AG04449 (cell line): ENCODE measurements at regions not wholly inside any gene's neighbourhood (a gene's known extent, or its start where the extent isn't known, plus 50 kb on each side); places are given as distances from the start of the nearest gene placed in this dataset.

Source experiments
- CTCF ChIA-PET: fragments of 350-600 bp; formaldehyde crosslinking; extraction: SDS; loops from one replicate; lab custom pipeline; 2021; ENCODE audit warnings: antibody characterized with exemption; lab: Yijun Ruan, JAX
- POLR2A ChIA-PET: fragments of 400-600, 350-600 bp; formaldehyde crosslinking; extraction: SDS; loops from one replicate; lab custom pipeline; 2020; ENCODE audit warnings: antibody characterized with exemption, inconsistent platforms; lab: Yijun Ruan, JAX
- DNase-seq: peaks from one replicate; pipeline ENCODE4 v3.0.0-alpha.2; 2010; ENCODE audit warnings: low read depth, low spot score
- H3K4me3 ChIP-seq: 2 replicates; pipeline ENCODE4 v1.5.1; 2011; ENCODE audit warnings: low read depth, mild to moderate bottlenecking, control low read depth, low read length
- TF ChIP-seq, protein P1 (sequence below): IDR thresholded peaks from one replicate; pipeline ENCODE4 v1.5.1; 2011; ENCODE audit warnings: mild to moderate bottlenecking, moderate library complexity, low read length, control low read depth, inconsistent platforms; ENCODE audit not compliant: insufficient read depth; ENCODE audit errors: missing control alignments

GRCh38 chr21:16133248-16133647, 403.5 kb downstream of the USP25 start:
- no peak for DNase-seq
- TF ChIP-seq, protein P1, sequence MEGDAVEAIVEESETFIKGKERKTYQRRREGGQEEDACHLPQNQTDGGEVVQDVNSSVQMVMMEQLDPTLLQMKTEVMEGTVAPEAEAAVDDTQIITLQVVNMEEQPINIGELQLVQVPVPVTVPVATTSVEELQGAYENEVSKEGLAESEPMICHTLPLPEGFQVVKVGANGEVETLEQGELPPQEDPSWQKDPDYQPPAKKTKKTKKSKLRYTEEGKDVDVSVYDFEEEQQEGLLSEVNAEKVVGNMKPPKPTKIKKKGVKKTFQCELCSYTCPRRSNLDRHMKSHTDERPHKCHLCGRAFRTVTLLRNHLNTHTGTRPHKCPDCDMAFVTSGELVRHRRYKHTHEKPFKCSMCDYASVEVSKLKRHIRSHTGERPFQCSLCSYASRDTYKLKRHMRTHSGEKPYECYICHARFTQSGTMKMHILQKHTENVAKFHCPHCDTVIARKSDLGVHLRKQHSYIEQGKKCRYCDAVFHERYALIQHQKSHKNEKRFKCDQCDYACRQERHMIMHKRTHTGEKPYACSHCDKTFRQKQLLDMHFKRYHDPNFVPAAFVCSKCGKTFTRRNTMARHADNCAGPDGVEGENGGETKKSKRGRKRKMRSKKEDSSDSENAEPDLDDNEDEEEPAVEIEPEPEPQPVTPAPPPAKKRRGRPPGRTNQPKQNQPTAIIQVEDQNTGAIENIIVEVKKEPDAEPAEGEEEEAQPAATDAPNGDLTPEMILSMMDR = no peak
- no peak overlapping the region for H3K4me3 ChIP-seq
- CTCF ChIA-PET = no interaction called here
- POLR2A ChIA-PET = no interaction called here

DNA sequence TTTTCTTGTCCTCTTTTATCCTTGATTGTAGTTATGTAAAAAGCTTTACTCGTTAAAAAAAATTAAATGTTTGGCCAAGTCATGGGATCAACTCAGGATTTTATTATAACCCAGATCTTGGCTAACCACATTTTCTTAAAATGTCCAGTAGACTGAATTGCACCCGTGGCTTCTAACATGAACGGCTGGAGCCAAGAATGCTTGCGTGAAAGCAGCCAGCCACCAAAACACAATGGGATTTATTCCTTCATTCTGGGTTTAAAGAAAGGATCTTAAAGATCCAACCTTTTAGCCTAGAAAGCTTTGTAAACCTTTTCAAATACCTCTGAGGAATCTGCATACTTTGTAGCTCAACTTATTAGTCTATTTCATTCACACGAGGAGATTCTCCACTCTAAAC, 404.4 kb downstream of the USP25 start:
- TF ChIP-seq, protein P1 = no peak
- ChIA-PET POLR2A (no interaction called here), CTCF (no interaction called here)
- DNase-seq = no peak
- no peak overlapping the region for H3K4me3 ChIP-seq

- ChIA-PET CTCF (interaction anchor here (0.6 kb wide), 1 partner anchor 21 kb away, joined by 3 read pairs; no protein-coding TSS in a partner anchor), POLR2A (no interaction called here)
- no peak for DNase-seq
- H3K4me3 ChIP-seq = no peak overlapping the region
- TF ChIP-seq, protein P1 = no peak
Observed at GRCh38 chr21:16137106-16137505, 407.3 kb downstream of the USP25 start.

DNA sequence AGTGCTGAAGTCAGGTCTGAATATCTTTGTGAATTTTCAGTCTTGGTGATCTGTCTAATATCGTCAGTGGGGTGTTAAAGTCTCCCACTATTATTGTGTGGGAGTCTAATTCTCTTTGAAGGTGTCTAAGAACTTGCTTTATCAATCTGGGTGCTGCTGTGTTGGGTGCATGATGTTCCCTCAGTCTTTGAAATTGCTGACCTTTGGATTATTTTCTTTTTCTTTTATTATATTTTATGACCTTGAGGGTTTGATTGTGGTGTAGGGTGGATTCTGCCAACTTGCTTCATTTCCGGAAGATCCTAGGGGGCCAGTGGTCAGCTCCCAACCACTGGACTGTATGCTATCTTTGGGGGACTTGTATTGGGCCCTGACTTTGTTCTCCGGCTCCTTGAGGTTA, 415.3 kb downstream of the USP25 start:
- TF ChIP-seq, protein P1 = no peak
- ChIA-PET CTCF (no interaction called here), POLR2A (no interaction called here)
- no peak overlapping the region for H3K4me3 ChIP-seq
- no peak for DNase-seq

DNA sequence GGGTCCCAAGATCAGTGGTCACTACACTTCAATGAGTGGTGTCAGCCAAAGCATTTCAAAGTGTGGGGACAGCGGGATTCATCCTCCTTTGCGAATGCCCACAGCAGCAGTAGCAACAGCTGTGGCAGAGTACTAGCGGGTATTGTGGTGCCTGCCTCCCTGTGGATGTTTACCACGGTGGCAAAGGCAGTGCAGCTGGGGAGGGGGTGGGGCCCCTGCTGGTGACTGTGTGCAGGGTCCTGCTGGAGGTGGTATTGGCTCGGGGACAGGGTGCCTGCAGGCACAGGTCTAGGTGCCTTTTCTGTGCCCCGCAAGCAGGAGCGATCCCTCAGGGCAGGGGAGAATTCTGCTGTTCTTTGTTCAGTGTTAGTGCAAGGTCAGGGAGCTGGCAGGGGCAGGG, 415.7 kb downstream of the USP25 start:
- TF ChIP-seq, protein P1 = no peak
- ChIA-PET CTCF (no interaction called here), POLR2A (no interaction called here)
- DNase-seq = no peak
- no peak overlapping the region for H3K4me3 ChIP-seq

- CTCF ChIA-PET = no interaction called here
- TF ChIP-seq, protein P1 = no peak
Observed at GRCh38 chr21:16154321-16154720, 424.5 kb downstream of the USP25 start.

More at GRCh38 chr21:16154321-16154720, 424.5 kb downstream of the USP25 start:
- no peak for DNase-seq
- no peak overlapping the region for H3K4me3 ChIP-seq
- POLR2A ChIA-PET = no interaction called here
